ENCODE measurements at regions not wholly inside any gene's neighbourhood (a gene's known extent, or its start where the extent isn't known, plus 50 kb on each side); places are given as distances from the start of the nearest gene placed in this dataset.

- H3K36me3 ChIP-seq (ENCODE audit: control insufficient read depth, insufficient read depth, low read length): no peaks in the 10 kb centered on the region
- TF ChIP-seq CTCF (IDR thresholded peaks at IDR 0.05; ENCODE audit: insufficient read depth, low read length, poor library complexity, severe bottlenecking): no peak
- no peaks in the 10 kb centered on the region for H3K27me3 ChIP-seq (replicated peaks; ENCODE audit: control insufficient read depth, insufficient read depth, low read length)
- no peak overlapping the region for H3K4me3 ChIP-seq (replicated peaks; ENCODE audit: low read depth, low read length)
- no peak for DNase-seq (ENCODE audit: extremely low read depth, insufficient read length)
Observed at GRCh38 chr2:34098256-34098655, 499.2 kb upstream of the FAM98A start.

- no peaks in the 10 kb centered on the region for H3K36me3 ChIP-seq (ENCODE audit: control insufficient read depth, insufficient read depth, low read length)
- H3K27me3 ChIP-seq (replicated peaks; ENCODE audit: control insufficient read depth, insufficient read depth, low read length): no peaks in the 10 kb centered on the region
- DNase-seq (ENCODE audit: extremely low read depth, insufficient read length): no peak
- H3K4me3 ChIP-seq (replicated peaks; ENCODE audit: low read depth, low read length): no peak overlapping the region
- TF ChIP-seq CTCF (IDR thresholded peaks at IDR 0.05; ENCODE audit: insufficient read depth, low read length, poor library complexity, severe bottlenecking): peak; percentile 58
Observed at GRCh38 chr2:34096562-34097171, 497.6 kb upstream of the FAM98A start.

- Histone ChIP-seq H3K4me3 (replicated peaks; ENCODE audit: low read depth, low read length) (no peak overlapping the region), H3K27me3 (replicated peaks; ENCODE audit: control insufficient read depth, insufficient read depth, low read length) (no peaks in the 10 kb centered on the region), H3K36me3 (ENCODE audit: control insufficient read depth, insufficient read depth, low read length) (no peaks in the 10 kb centered on the region)
- TF ChIP-seq CTCF (IDR thresholded peaks at IDR 0.05; ENCODE audit: insufficient read depth, low read length, poor library complexity, severe bottlenecking): no peak
- DNase-seq (ENCODE audit: extremely low read depth, insufficient read length): no peak
Observed at GRCh38 chr2:34093790-34094189, 494.7 kb upstream of the FAM98A start.

- no peak for TF ChIP-seq CTCF (IDR thresholded peaks at IDR 0.05; ENCODE audit: insufficient read depth, low read length, poor library complexity, severe bottlenecking)
- H3K4me3 ChIP-seq (replicated peaks; ENCODE audit: low read depth, low read length): no peak overlapping the region
- H3K36me3 ChIP-seq (ENCODE audit: control insufficient read depth, insufficient read depth, low read length): no peaks in the 10 kb centered on the region
- no peak for DNase-seq (ENCODE audit: extremely low read depth, insufficient read length)
- H3K27me3 ChIP-seq (replicated peaks; ENCODE audit: control insufficient read depth, insufficient read depth, low read length): no peaks in the 10 kb centered on the region
Observed at GRCh38 chr2:34070196-34070595, 471.1 kb upstream of the FAM98A start.

GRCh38 chr2:34069604-34070003, 470.5 kb upstream of the FAM98A start:
- DNase-seq (ENCODE audit: extremely low read depth, insufficient read length): no peak
- Histone ChIP-seq H3K27me3 (replicated peaks; ENCODE audit: control insufficient read depth, insufficient read depth, low read length) (no peaks in the 10 kb centered on the region), H3K36me3 (ENCODE audit: control insufficient read depth, insufficient read depth, low read length) (no peaks in the 10 kb centered on the region), H3K4me3 (replicated peaks; ENCODE audit: low read depth, low read length) (no peak overlapping the region)
- no peak for TF ChIP-seq CTCF (IDR thresholded peaks at IDR 0.05; ENCODE audit: insufficient read depth, low read length, poor library complexity, severe bottlenecking)

- no peak for TF ChIP-seq CTCF (IDR thresholded peaks at IDR 0.05; ENCODE audit: insufficient read depth, low read length, poor library complexity, severe bottlenecking)
- Histone ChIP-seq H3K36me3 (ENCODE audit: control insufficient read depth, insufficient read depth, low read length) (no peaks in the 10 kb centered on the region), H3K4me3 (replicated peaks; ENCODE audit: low read depth, low read length) (no peak overlapping the region), H3K27me3 (replicated peaks; ENCODE audit: control insufficient read depth, insufficient read depth, low read length) (no peaks in the 10 kb centered on the region)
- DNase-seq (ENCODE audit: extremely low read depth, insufficient read length): no peak
Observed at GRCh38 chr2:34050413-34050812, 451.3 kb upstream of the FAM98A start.

Data from GM06990 (cell line).